PC-3 (cell line): ENCODE measurements at regions not wholly inside any gene's neighbourhood (a gene's known extent, or its start where the extent isn't known, plus 50 kb on each side); places are given as distances from the start of the nearest gene placed in this dataset.
A peak's percentile ranks its signal among the peaks of the same experiment; 100 is the strongest.

ENCODE experiments used
- ATAC-seq: fragments of 200-7000 bp; cut with Tn5 transposase; 2 replicates; pipeline ENCODE4 v1.9.1; 2020; ENCODE audit warnings: mild to moderate bottlenecking, moderate library complexity
- BruUV-seq: library from RNA; stranded (reverse); fragments of 400-500 nt; replicated peaks from 2 replicates; lab custom pipeline; 2021; lab: Mats Ljungman, UMichigan
- CTCF ChIA-PET: fragments of 300-600 bp; sonication (Branson Sonifier 250); formaldehyde crosslinking; loops from one replicate; lab custom pipeline; 2022; ENCODE audit warnings: antibody characterized with exemption; lab: Charles Lee
- POLR2A ChIA-PET: fragments of 300-600 bp; sonication (Branson Sonifier 250); formaldehyde crosslinking; loops from one replicate; lab custom pipeline; 2022; ENCODE audit warnings: antibody characterized with exemption; ENCODE audit not compliant: unreplicated experiment; lab: Charles Lee
- DNase-seq: peaks from one replicate; pipeline ENCODE4 v3.0.0-alpha.2; 2015
- H2AFZ ChIP-seq: fragments of 300-600 bp; sonication (generic); 2 replicates; pipeline ENCODE4 v1.6.0; 2016; ENCODE audit warnings: antibody characterized with exemption, low read length
- H3F3A ChIP-seq: fragments of 300-600 bp; sonication (generic); one replicate; pipeline ENCODE4 v1.6.0; 2017; ENCODE audit warnings: antibody characterized with exemption, low read length, control low read depth, mild to moderate bottlenecking; ENCODE audit not compliant: unreplicated experiment
- H3K27ac ChIP-seq: fragments of 300-600 bp; sonication (generic); 2 replicates; pipeline ENCODE4 v1.5.1; 2016; ENCODE audit warnings: mild to moderate bottlenecking, low read length
- H3K27me3 ChIP-seq: fragments of 300-600 bp; sonication (generic); 2 replicates; pipeline ENCODE4 v1.6.1; 2016; ENCODE audit warnings: low read length, mixed read lengths
- H3K36me3 ChIP-seq: fragments of 300-600 bp; sonication (generic); 2 replicates; pipeline ENCODE4 v1.6.1; 2016; ENCODE audit warnings: low read depth, mixed run types, low read length, mixed read lengths
- H3K4me1 ChIP-seq: fragments of 300-600 bp; sonication (generic); 2 replicates; pipeline ENCODE4 v1.5.1; 2016; ENCODE audit warnings: low read length; ENCODE audit not compliant: insufficient read depth
- H3K4me2 ChIP-seq: fragments of 300-600 bp; sonication (generic); 2 replicates; pipeline ENCODE4 v1.6.0; 2016; ENCODE audit warnings: low read length
- H3K4me3 ChIP-seq: fragments of 300-600 bp; sonication (generic); 2 replicates; pipeline ENCODE4 v1.5.1; 2016; ENCODE audit warnings: mild to moderate bottlenecking, low read length, mixed read lengths
- H3K79me2 ChIP-seq: fragments of 300-600 bp; sonication (generic); 2 replicates; pipeline ENCODE4 v1.6.1; 2017; ENCODE audit warnings: low read length, mixed read lengths
- H3K9ac ChIP-seq: fragments of 300-600 bp; sonication (generic); 2 replicates; pipeline ENCODE4 v1.6.0; 2016; ENCODE audit warnings: mild to moderate bottlenecking, low read length
- H3K9me2 ChIP-seq: fragments of 300-600 bp; sonication (generic); replicated peaks from 2 replicates; pipeline ENCODE4 v1.6.1; 2016; ENCODE audit warnings: mixed run types, low read length, mixed read lengths
- H3K9me3 ChIP-seq: fragments of 300-600 bp; sonication (generic); 2 replicates; pipeline ENCODE4 v1.6.1; 2016; ENCODE audit warnings: low read length, mixed read lengths
- H4K20me1 ChIP-seq: fragments of 300-600 bp; sonication (generic); 2 replicates; pipeline ENCODE4 v1.6.1; 2016; ENCODE audit warnings: low read length, mixed read lengths
- CTCF ChIP-seq: fragments of 300-600 bp; sonication (generic); conservative IDR thresholded peaks from 2 replicates; pipeline ENCODE4 v1.5.1; 2017; ENCODE audit warnings: antibody characterized with exemption, low read depth, mild to moderate bottlenecking, low read length
- EZH2 ChIP-seq: fragments of 300-600 bp; sonication (generic); IDR thresholded peaks from one replicate; pipeline ENCODE4 v1.6.1; 2017; ENCODE audit warnings: antibody characterized with exemption, mild to moderate bottlenecking, low read length; ENCODE audit not compliant: unreplicated experiment
- EZH2phosphoT487 ChIP-seq: fragments of 300-600 bp; sonication (generic); IDR thresholded peaks from 2 replicates; pipeline ENCODE4 v1.6.1; 2018; ENCODE audit warnings: mild to moderate bottlenecking, antibody characterized with exemption, low read length, borderline replicate concordance
- intact Hi-C: fragments of 100-400 bp; cut with micrococcal nuclease; formaldehyde crosslinking; loops from 2 replicates; pipeline ENCODE4 v1.9.0; 2023

DNA sequence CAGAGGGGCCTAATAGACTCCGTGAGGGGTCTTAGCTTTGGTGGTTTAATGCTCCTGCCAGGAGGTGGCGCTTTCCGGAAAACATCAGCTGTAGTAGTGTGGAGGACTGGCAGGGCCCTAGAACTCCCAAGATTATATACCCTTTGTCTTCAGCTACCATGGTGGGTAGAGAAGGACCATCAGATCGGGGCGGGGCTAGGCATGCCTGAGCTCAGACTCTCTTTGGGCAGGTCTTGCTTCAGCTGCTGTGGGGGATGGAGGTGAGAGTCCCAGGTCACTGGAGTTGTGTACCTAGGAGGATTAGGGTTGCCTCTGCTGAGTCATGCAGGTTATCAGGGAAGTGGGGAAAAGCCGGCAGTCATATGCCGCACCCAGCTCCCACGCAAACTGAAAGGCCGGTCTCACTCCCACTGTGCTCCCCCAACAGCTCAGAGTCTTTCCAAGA lies 63.0 kb upstream of the AGA start:
- Histone ChIP-seq H3K9me2 (no peaks in the 10 kb centered on the region), H3K27ac (no peak overlapping the region), H3F3A (no peaks in the 10 kb centered on the region), H3K9me3 (no peaks in the 10 kb centered on the region), H3K4me1 (no peaks in the 10 kb centered on the region), H3K4me2 (no peak overlapping the region), H4K20me1 (no peaks in the 10 kb centered on the region), H2AFZ (no peak overlapping the region), H3K79me2 (no peaks in the 10 kb centered on the region), H3K4me3 (no peak overlapping the region), H3K36me3 (no peaks in the 10 kb centered on the region), H3K9ac (no peak overlapping the region), H3K27me3 (no peaks in the 10 kb centered on the region)
- intact Hi-C loops, result no loop called here
- TF ChIP-seq EZH2 (no peak), CTCF (0 out of 2 replicates have a peak, but pooled peaks have one; percentile 20)
- ChIA-PET CTCF (no interaction called here), POLR2A (no interaction called here)
- ATAC-seq, result no peak
- DNase-seq, result no peak
- BruUV-seq, result no TSS peak

DNA sequence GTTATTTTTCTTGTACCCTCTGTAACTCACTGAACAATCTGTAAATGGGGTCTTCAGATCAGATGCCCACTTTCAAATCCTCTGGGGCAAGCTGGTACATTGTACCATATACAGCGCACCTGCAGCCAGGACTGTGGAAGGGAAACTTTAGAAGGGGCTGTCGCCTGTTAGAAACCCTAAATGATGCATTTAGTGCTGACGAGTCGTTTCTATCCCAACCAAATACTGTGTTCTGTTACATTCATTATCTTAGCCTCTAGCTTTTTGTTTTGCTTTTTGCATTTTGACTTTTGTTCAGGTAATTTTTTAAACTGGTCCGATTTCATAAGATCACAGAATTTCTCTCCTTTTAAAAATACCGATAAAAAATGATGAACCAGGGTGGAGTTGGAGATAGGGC lies 66.4 kb upstream of the AGA start:
- H3K79me2 ChIP-seq, result no peaks in the 10 kb centered on the region
- H3K27ac ChIP-seq, result no peak overlapping the region
- H3K4me3 ChIP-seq, result no peak overlapping the region
- no peaks in the 10 kb centered on the region for H3F3A ChIP-seq
- no peak for ATAC-seq
- H4K20me1 ChIP-seq, result no peaks in the 10 kb centered on the region
- no peak for TF ChIP-seq CTCF
- no peak for TF ChIP-seq EZH2phosphoT487
- TF ChIP-seq EZH2, result no peak
- no peaks in the 10 kb centered on the region for H3K27me3 ChIP-seq
- H3K36me3 ChIP-seq, result no peaks in the 10 kb centered on the region
- BruUV-seq, result no TSS peak
- no peak overlapping the region for H2AFZ ChIP-seq
- ChIA-PET CTCF (no interaction called here), POLR2A (no interaction called here)
- peaks cover 11% of the 10 kb centered on the region for H3K4me1 ChIP-seq
- no peaks in the 10 kb centered on the region for H3K9me3 ChIP-seq
- H3K9ac ChIP-seq, result no peak overlapping the region
- DNase-seq, result no peak
- H3K4me2 ChIP-seq, result no peak overlapping the region
- H3K9me2 ChIP-seq, result no peaks in the 10 kb centered on the region
- intact Hi-C loops, result no loop called here

- intact Hi-C loops, result no loop called here
- no TSS peak for BruUV-seq
- H3K27me3 ChIP-seq, result no peaks in the 10 kb centered on the region
- TF ChIP-seq EZH2phosphoT487 (no peak), CTCF (no peak), EZH2 (no peak)
- no peak overlapping the region for H3K4me3 ChIP-seq
- ATAC-seq (no peak), DNase-seq (no peak)
- H3K9me2 ChIP-seq, result no peaks in the 10 kb centered on the region
- H3K9me3 ChIP-seq, result no peaks in the 10 kb centered on the region
- no peaks in the 10 kb centered on the region for H3K79me2 ChIP-seq
- H3K4me1 ChIP-seq, result peaks cover 11% of the 10 kb centered on the region
- H3K36me3 ChIP-seq, result no peaks in the 10 kb centered on the region
- H4K20me1 ChIP-seq, result no peaks in the 10 kb centered on the region
- POLR2A ChIA-PET, result no interaction called here
- H3K9ac ChIP-seq, result no peak overlapping the region
- CTCF ChIA-PET, result no interaction called here
- H3K27ac ChIP-seq, result no peak overlapping the region
- no peak overlapping the region for H2AFZ ChIP-seq
- H3K4me2 ChIP-seq, result no peak overlapping the region
- no peaks in the 10 kb centered on the region for H3F3A ChIP-seq
These were observed 67.0 kb upstream of the AGA start for GRCh38 chr4:177509226-177509745.
